ENCODE measurements at regions not wholly inside any gene's neighbourhood (a gene's known extent, or its start where the extent isn't known, plus 50 kb on each side); places are given as distances from the start of the nearest gene placed in this dataset.

- no peak overlapping the region for H3K9ac ChIP-seq (ENCODE audit: insufficient read length, low read depth)
- H3K9me3 ChIP-seq (ENCODE audit: insufficient read depth, low read length), result no peaks in the 10 kb centered on the region
- no peaks in the 10 kb centered on the region for H3K27me3 ChIP-seq (ENCODE audit: insufficient read depth, insufficient read length)
- TF ChIP-seq ZNF274 (IDR thresholded peaks at IDR 0.05; ENCODE audit: low read depth, low read length), result no peak
- no peak for TF ChIP-seq SUZ12 (IDR thresholded peaks at IDR 0.05; ENCODE audit: extremely low read depth, insufficient read depth, insufficient read length)
- no peak for TF ChIP-seq YY1 (IDR thresholded peaks at IDR 0.05; ENCODE audit: insufficient read depth, insufficient read length)
- H3K4me3 ChIP-seq (ENCODE audit: insufficient read length, low read depth), result no peak overlapping the region
- H3K4me1 ChIP-seq (ENCODE audit: insufficient read depth, insufficient read length), result no peaks in the 10 kb centered on the region
- no peaks in the 10 kb centered on the region for H3K36me3 ChIP-seq (ENCODE audit: insufficient read depth, insufficient read length, low read length)
- no peak for DNase-seq (ENCODE audit: low read depth, low spot score)
These were observed 335.3 kb upstream of the ZNF507 start for GRCh38 chr19:32010071-32010470.

GRCh38 chr19:32012206-32012605 lies 333.2 kb upstream of the ZNF507 start:
- Histone ChIP-seq H3K4me3 (ENCODE audit: insufficient read length, low read depth) (no peak overlapping the region), H3K27me3 (ENCODE audit: insufficient read depth, insufficient read length) (no peaks in the 10 kb centered on the region), H3K9ac (ENCODE audit: insufficient read length, low read depth) (no peak overlapping the region), H3K4me1 (ENCODE audit: insufficient read depth, insufficient read length) (no peaks in the 10 kb centered on the region), H3K36me3 (ENCODE audit: insufficient read depth, insufficient read length, low read length) (no peaks in the 10 kb centered on the region), H3K9me3 (ENCODE audit: insufficient read depth, low read length) (no peaks in the 10 kb centered on the region)
- DNase-seq (ENCODE audit: low read depth, low spot score), result no peak
- TF ChIP-seq ZNF274 (IDR thresholded peaks at IDR 0.05; ENCODE audit: low read depth, low read length), result no peak
- TF ChIP-seq YY1 (IDR thresholded peaks at IDR 0.05; ENCODE audit: insufficient read depth, insufficient read length), result no peak
- no peak for TF ChIP-seq SUZ12 (IDR thresholded peaks at IDR 0.05; ENCODE audit: extremely low read depth, insufficient read depth, insufficient read length)

- Histone ChIP-seq H3K27me3 (ENCODE audit: insufficient read depth, insufficient read length) (no peaks in the 10 kb centered on the region), H3K4me1 (ENCODE audit: insufficient read depth, insufficient read length) (no peaks in the 10 kb centered on the region)
These were observed 332.4 kb upstream of the ZNF507 start for GRCh38 chr19:32012886-32013631.

GRCh38 chr19:32017176-32017953 lies 328.0 kb upstream of the ZNF507 start:
- Histone ChIP-seq H3K9me3 (ENCODE audit: insufficient read depth, low read length) (no peaks in the 10 kb centered on the region), H3K36me3 (ENCODE audit: insufficient read depth, insufficient read length, low read length) (no peaks in the 10 kb centered on the region), H3K4me1 (ENCODE audit: insufficient read depth, insufficient read length) (no peaks in the 10 kb centered on the region), H3K9ac (ENCODE audit: insufficient read length, low read depth) (no peak overlapping the region), H3K4me3 (ENCODE audit: insufficient read length, low read depth) (no peak overlapping the region), H3K27me3 (ENCODE audit: insufficient read depth, insufficient read length) (no peaks in the 10 kb centered on the region)
- no peak for TF ChIP-seq SUZ12 (IDR thresholded peaks at IDR 0.05; ENCODE audit: extremely low read depth, insufficient read depth, insufficient read length)
- TF ChIP-seq YY1 (IDR thresholded peaks at IDR 0.05; ENCODE audit: insufficient read depth, insufficient read length), result no peak
- TF ChIP-seq ZNF274 (IDR thresholded peaks at IDR 0.05; ENCODE audit: low read depth, low read length), result no peak
- no peak for DNase-seq (ENCODE audit: low read depth, low spot score)

More at GRCh38 chr19:32012886-32013631, 332.4 kb upstream of the ZNF507 start:
- Histone ChIP-seq H3K9ac (ENCODE audit: insufficient read length, low read depth) (no peak overlapping the region), H3K9me3 (ENCODE audit: insufficient read depth, low read length) (no peaks in the 10 kb centered on the region), H3K4me3 (ENCODE audit: insufficient read length, low read depth) (no peak overlapping the region), H3K36me3 (ENCODE audit: insufficient read depth, insufficient read length, low read length) (no peaks in the 10 kb centered on the region)
- no peak for TF ChIP-seq YY1 (IDR thresholded peaks at IDR 0.05; ENCODE audit: insufficient read depth, insufficient read length)
- TF ChIP-seq ZNF274 (IDR thresholded peaks at IDR 0.05; ENCODE audit: low read depth, low read length), result no peak
- no peak for TF ChIP-seq SUZ12 (IDR thresholded peaks at IDR 0.05; ENCODE audit: extremely low read depth, insufficient read depth, insufficient read length)
- DNase-seq (ENCODE audit: low read depth, low spot score), result no peak

GRCh38 chr19:32018014-32018413 lies 327.4 kb upstream of the ZNF507 start:
- DNase-seq (ENCODE audit: low read depth, low spot score), result no peak
- no peak overlapping the region for H3K9ac ChIP-seq (ENCODE audit: insufficient read length, low read depth)

GRCh38 chr19:32020538-32020937 lies 324.9 kb upstream of the ZNF507 start:
- TF ChIP-seq SUZ12 (IDR thresholded peaks at IDR 0.05; ENCODE audit: extremely low read depth, insufficient read depth, insufficient read length), result no peak
- no peak for TF ChIP-seq YY1 (IDR thresholded peaks at IDR 0.05; ENCODE audit: insufficient read depth, insufficient read length)
- TF ChIP-seq ZNF274 (IDR thresholded peaks at IDR 0.05; ENCODE audit: low read depth, low read length), result no peak
- no peak for DNase-seq (ENCODE audit: low read depth, low spot score)
- no peaks in the 10 kb centered on the region for H3K9me3 ChIP-seq (ENCODE audit: insufficient read depth, low read length)
- no peak overlapping the region for H3K4me3 ChIP-seq (ENCODE audit: insufficient read length, low read depth)
- H3K4me1 ChIP-seq (ENCODE audit: insufficient read depth, insufficient read length), result no peaks in the 10 kb centered on the region
- H3K9ac ChIP-seq (ENCODE audit: insufficient read length, low read depth), result no peak overlapping the region
- H3K27me3 ChIP-seq (ENCODE audit: insufficient read depth, insufficient read length), result no peaks in the 10 kb centered on the region
- no peaks in the 10 kb centered on the region for H3K36me3 ChIP-seq (ENCODE audit: insufficient read depth, insufficient read length, low read length)

More at GRCh38 chr19:32018014-32018413, 327.4 kb upstream of the ZNF507 start:
- no peak for TF ChIP-seq YY1 (IDR thresholded peaks at IDR 0.05; ENCODE audit: insufficient read depth, insufficient read length)
- no peak for TF ChIP-seq SUZ12 (IDR thresholded peaks at IDR 0.05; ENCODE audit: extremely low read depth, insufficient read depth, insufficient read length)
- TF ChIP-seq ZNF274 (IDR thresholded peaks at IDR 0.05; ENCODE audit: low read depth, low read length), result no peak
- Histone ChIP-seq H3K4me1 (ENCODE audit: insufficient read depth, insufficient read length) (no peaks in the 10 kb centered on the region), H3K27me3 (ENCODE audit: insufficient read depth, insufficient read length) (no peaks in the 10 kb centered on the region), H3K9me3 (ENCODE audit: insufficient read depth, low read length) (no peaks in the 10 kb centered on the region), H3K4me3 (ENCODE audit: insufficient read length, low read depth) (no peak overlapping the region), H3K36me3 (ENCODE audit: insufficient read depth, insufficient read length, low read length) (no peaks in the 10 kb centered on the region)

- Histone ChIP-seq H3K36me3 (ENCODE audit: insufficient read depth, insufficient read length, low read length) (no peaks in the 10 kb centered on the region), H3K9me3 (ENCODE audit: insufficient read depth, low read length) (no peaks in the 10 kb centered on the region), H3K4me1 (ENCODE audit: insufficient read depth, insufficient read length) (no peaks in the 10 kb centered on the region), H3K4me3 (ENCODE audit: insufficient read length, low read depth) (no peak overlapping the region), H3K27me3 (ENCODE audit: insufficient read depth, insufficient read length) (no peaks in the 10 kb centered on the region), H3K9ac (ENCODE audit: insufficient read length, low read depth) (no peak overlapping the region)
- TF ChIP-seq SUZ12 (IDR thresholded peaks at IDR 0.05; ENCODE audit: extremely low read depth, insufficient read depth, insufficient read length) (no peak), ZNF274 (IDR thresholded peaks at IDR 0.05; ENCODE audit: low read depth, low read length) (no peak), YY1 (IDR thresholded peaks at IDR 0.05; ENCODE audit: insufficient read depth, insufficient read length) (no peak)
- DNase-seq (ENCODE audit: low read depth, low spot score), result no peak
These were observed 323.3 kb upstream of the ZNF507 start for GRCh38 chr19:32022044-32022640.
